ENCODE measurements at regions not wholly inside any gene's neighbourhood (a gene's known extent, or its start where the extent isn't known, plus 50 kb on each side); places are given as distances from the start of the nearest gene placed in this dataset.

DNA sequence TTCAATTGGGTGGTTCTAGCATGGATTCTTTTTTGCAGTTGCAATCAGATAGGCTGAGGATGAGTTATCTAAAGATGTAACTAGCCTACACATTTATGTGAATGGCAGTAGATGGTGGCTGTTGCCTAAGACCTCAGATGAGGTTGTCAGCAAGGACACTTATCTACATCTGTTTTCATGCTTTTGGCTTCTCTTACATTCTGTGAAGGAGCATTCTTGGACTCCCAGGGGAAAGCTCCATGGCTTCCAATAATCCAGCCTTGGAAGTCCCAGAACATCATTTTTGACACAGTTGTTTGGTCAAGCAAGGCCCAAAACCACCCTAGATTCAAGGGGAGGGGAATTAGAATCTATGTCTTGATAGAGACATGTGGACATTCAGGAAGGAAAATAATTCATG lies 332.2 kb upstream of the RBMS3 start:
- TF ChIP-seq POLR2A (IDR thresholded peaks at IDR 0.05): no peak
- no peak for TF ChIP-seq POLR2AphosphoS5 (IDR thresholded peaks at IDR 0.05)
- TF ChIP-seq, protein P1, sequence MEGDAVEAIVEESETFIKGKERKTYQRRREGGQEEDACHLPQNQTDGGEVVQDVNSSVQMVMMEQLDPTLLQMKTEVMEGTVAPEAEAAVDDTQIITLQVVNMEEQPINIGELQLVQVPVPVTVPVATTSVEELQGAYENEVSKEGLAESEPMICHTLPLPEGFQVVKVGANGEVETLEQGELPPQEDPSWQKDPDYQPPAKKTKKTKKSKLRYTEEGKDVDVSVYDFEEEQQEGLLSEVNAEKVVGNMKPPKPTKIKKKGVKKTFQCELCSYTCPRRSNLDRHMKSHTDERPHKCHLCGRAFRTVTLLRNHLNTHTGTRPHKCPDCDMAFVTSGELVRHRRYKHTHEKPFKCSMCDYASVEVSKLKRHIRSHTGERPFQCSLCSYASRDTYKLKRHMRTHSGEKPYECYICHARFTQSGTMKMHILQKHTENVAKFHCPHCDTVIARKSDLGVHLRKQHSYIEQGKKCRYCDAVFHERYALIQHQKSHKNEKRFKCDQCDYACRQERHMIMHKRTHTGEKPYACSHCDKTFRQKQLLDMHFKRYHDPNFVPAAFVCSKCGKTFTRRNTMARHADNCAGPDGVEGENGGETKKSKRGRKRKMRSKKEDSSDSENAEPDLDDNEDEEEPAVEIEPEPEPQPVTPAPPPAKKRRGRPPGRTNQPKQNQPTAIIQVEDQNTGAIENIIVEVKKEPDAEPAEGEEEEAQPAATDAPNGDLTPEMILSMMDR (IDR thresholded peaks at IDR 0.05): no peak
